HCT116 (cell line): ENCODE measurements at regions not wholly inside any gene's neighbourhood (a gene's known extent, or its start where the extent isn't known, plus 50 kb on each side); places are given as distances from the start of the nearest gene placed in this dataset.

ENCODE experiments used
- CTCF ChIP-seq, 3 experiments: fragments of 200-600 bp in 1 of 3; sonication (generic) in 1 of 3; IDR thresholded peaks in 2 of 3; conservative IDR thresholded peaks in 1 of 3; 2 replicates each; pipeline ENCODE4 v1.5.1; 2012 to 2017; ENCODE audit warnings: low read depth in 2 of 3, low read length in 2 of 3, antibody characterized with exemption in 1 of 3, borderline replicate concordance in 1 of 3, control low read depth in 1 of 3, mild to moderate bottlenecking in 1 of 3, mixed read lengths in 1 of 3, mixed run types in 1 of 3, moderate library complexity in 1 of 3; ENCODE audit not compliant: insufficient read depth in 1 of 3
- EZH2phosphoT487 ChIP-seq: fragments of 200-600 bp; IDR thresholded peaks from 2 replicates; pipeline ENCODE4 v1.6.1; 2018; ENCODE audit warnings: antibody characterized with exemption, borderline replicate concordance
- POLR2AphosphoS5 ChIP-seq: IDR thresholded peaks from 2 replicates; pipeline ENCODE4 v1.6.1; 2011; ENCODE audit warnings: mild to moderate bottlenecking, low read depth, low read length, moderate library complexity

GRCh38 chr2:238563551-238563950 is 136.8 kb downstream of the ASB1 start:
- no peak for TF ChIP-seq CTCF (IDR thresholded peaks at IDR 0.05 in 2 of 3, conservative IDR thresholded peaks at IDR 0.05 in 1 of 3; ENCODE audit: borderline replicate concordance in 1 of 3, insufficient read depth in 1 of 3, low read depth in 2 of 3, low read length in 2 of 3)
- no peak for TF ChIP-seq EZH2phosphoT487
- no peak for TF ChIP-seq POLR2AphosphoS5
